Inflammatory macrophage treated with lipopolysaccharide for 1 hour (primary cell): ENCODE measurements at regions not wholly inside any gene's neighbourhood (a gene's known extent, or its start where the extent isn't known, plus 50 kb on each side); places are given as distances from the start of the nearest gene placed in this dataset.

Source experiments
- DNase-seq, 2 donors: peaks; one replicate each; pipeline ENCODE4 v3.0.0-alpha.2; 2020 to 2022

GRCh38 chr1:147852706-147853225 is 49.8 kb upstream of the GJA8 start:
- DNase-seq, result no peak
